ENCODE measurements at regions not wholly inside any gene's neighbourhood (a gene's known extent, or its start where the extent isn't known, plus 50 kb on each side); places are given as distances from the start of the nearest gene placed in this dataset.

GRCh38 chr1:217348960-217349664 is 281.8 kb downstream of the GPATCH2 start:
- peaks cover 2 to 9% (median 3%) of the 10 kb centered on the region in 3 donors for H3K4me1 ChIP-seq (ENCODE audit: control insufficient read depth in 2 of 3, insufficient read depth in 2 of 3, low read depth in 1 of 3, low read length in 3 of 3)
- no peak for FAIRE-seq
- H3K36me3 ChIP-seq (ENCODE audit: control insufficient read depth in 2 of 3, insufficient read depth in 3 of 3, low read length in 3 of 3) = no peaks in the 10 kb centered on the region
- DNase-seq = no peak
- TF ChIP-seq, protein P1, sequence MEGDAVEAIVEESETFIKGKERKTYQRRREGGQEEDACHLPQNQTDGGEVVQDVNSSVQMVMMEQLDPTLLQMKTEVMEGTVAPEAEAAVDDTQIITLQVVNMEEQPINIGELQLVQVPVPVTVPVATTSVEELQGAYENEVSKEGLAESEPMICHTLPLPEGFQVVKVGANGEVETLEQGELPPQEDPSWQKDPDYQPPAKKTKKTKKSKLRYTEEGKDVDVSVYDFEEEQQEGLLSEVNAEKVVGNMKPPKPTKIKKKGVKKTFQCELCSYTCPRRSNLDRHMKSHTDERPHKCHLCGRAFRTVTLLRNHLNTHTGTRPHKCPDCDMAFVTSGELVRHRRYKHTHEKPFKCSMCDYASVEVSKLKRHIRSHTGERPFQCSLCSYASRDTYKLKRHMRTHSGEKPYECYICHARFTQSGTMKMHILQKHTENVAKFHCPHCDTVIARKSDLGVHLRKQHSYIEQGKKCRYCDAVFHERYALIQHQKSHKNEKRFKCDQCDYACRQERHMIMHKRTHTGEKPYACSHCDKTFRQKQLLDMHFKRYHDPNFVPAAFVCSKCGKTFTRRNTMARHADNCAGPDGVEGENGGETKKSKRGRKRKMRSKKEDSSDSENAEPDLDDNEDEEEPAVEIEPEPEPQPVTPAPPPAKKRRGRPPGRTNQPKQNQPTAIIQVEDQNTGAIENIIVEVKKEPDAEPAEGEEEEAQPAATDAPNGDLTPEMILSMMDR (IDR thresholded peaks at IDR 0.05; ENCODE audit: borderline replicate concordance, extremely low read depth, insufficient read depth) = no peak
- intact Hi-C loops (cut with DNase I) = no loop called here
- no peak overlapping the region for H3K4me3 ChIP-seq (ENCODE audit: low read length in 3 of 3)
- H3K27me3 ChIP-seq (ENCODE audit: control insufficient read depth, insufficient read depth, low read length) = no peaks in the 10 kb centered on the region
- no peaks in the 10 kb centered on the region for H3K9me3 ChIP-seq (ENCODE audit: control insufficient read depth in 2 of 3, insufficient read depth in 1 of 3, low read length in 3 of 3)
- no peak overlapping the region for H3K27ac ChIP-seq (ENCODE audit: low read depth in 2 of 2, low read length in 2 of 2)
- no peak overlapping the region for H3K9ac ChIP-seq (ENCODE audit: low read length in 3 of 3)

- no peak overlapping the region for H3K27ac ChIP-seq (ENCODE audit: low read depth in 2 of 2, low read length in 2 of 2)
- TF ChIP-seq, protein P1 (IDR thresholded peaks at IDR 0.05; ENCODE audit: borderline replicate concordance, extremely low read depth, insufficient read depth) = no peak
- no peak overlapping the region for H3K9ac ChIP-seq (ENCODE audit: low read length in 3 of 3)
- H3K9me3 ChIP-seq (ENCODE audit: control insufficient read depth in 2 of 3, insufficient read depth in 1 of 3, low read length in 3 of 3) = no peaks in the 10 kb centered on the region
- no peaks in the 10 kb centered on the region for H3K27me3 ChIP-seq (ENCODE audit: control insufficient read depth, insufficient read depth, low read length)
- peaks cover 2 to 9% (median 4%) of the 10 kb centered on the region in 3 donors for H3K4me1 ChIP-seq (ENCODE audit: control insufficient read depth in 2 of 3, insufficient read depth in 2 of 3, low read depth in 1 of 3, low read length in 3 of 3)
- intact Hi-C loops (cut with DNase I) = no loop called here
- H3K36me3 ChIP-seq (ENCODE audit: control insufficient read depth in 2 of 3, insufficient read depth in 3 of 3, low read length in 3 of 3) = no peaks in the 10 kb centered on the region
- no peak for DNase-seq
- no peak overlapping the region for H3K4me3 ChIP-seq (ENCODE audit: low read length in 3 of 3)
- no peak for FAIRE-seq
Measured at GRCh38 chr1:217344712-217345111, 286.2 kb downstream of the GPATCH2 start.

DNA sequence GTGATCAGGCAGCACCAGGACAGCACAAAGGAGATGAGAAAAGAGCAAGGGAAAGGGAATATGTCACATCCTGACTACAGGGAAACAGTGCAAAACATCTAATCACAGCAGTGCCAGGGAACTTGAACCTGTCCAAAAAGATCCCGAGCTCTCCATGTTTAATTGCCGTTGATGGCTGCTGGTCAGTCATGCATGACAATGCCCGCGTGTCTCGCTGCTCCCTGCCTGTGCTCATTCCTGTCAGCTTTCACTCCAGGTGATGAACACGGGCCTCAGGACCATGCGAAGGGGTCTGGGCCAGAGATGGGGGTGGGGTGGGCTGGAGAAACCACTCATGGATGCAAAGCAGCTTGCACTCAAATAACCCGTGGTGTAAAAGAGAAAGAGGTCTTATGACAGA is 287.0 kb downstream of the GPATCH2 start:
- TF ChIP-seq, protein P1 (IDR thresholded peaks at IDR 0.05; ENCODE audit: borderline replicate concordance, extremely low read depth, insufficient read depth) = no peak
- Histone ChIP-seq H3K27me3 (ENCODE audit: control insufficient read depth, insufficient read depth, low read length) (no peaks in the 10 kb centered on the region), H3K4me1 (ENCODE audit: control insufficient read depth in 2 of 3, insufficient read depth in 2 of 3, low read depth in 1 of 3, low read length in 3 of 3) (peaks cover 2 to 6% (median 4%) of the 10 kb centered on the region in 3 donors), H3K36me3 (ENCODE audit: control insufficient read depth in 2 of 3, insufficient read depth in 3 of 3, low read length in 3 of 3) (no peaks in the 10 kb centered on the region), H3K4me3 (ENCODE audit: low read length in 3 of 3) (peak overlapping the region in 1 of 3 donors; percentile 1), H3K27ac (ENCODE audit: low read depth in 2 of 2, low read length in 2 of 2) (no peak overlapping the region), H3K9ac (ENCODE audit: low read length in 3 of 3) (no peak overlapping the region), H3K9me3 (ENCODE audit: control insufficient read depth in 2 of 3, insufficient read depth in 1 of 3, low read length in 3 of 3) (no peaks in the 10 kb centered on the region)
- DNase-seq (peak; percentile 64 to 85 (median 80)), FAIRE-seq (no peak)
- intact Hi-C loops (cut with DNase I) = no loop called here

All from kidney (tissue), 13 donors.